Mesendoderm (in vitro differentiated cells): ENCODE measurements at regions not wholly inside any gene's neighbourhood (a gene's known extent, or its start where the extent isn't known, plus 50 kb on each side); places are given as distances from the start of the nearest gene placed in this dataset.

Experiments used
- DNase-seq: peaks from one replicate; pipeline ENCODE4 v3.0.0; 2013
- H2AK5ac ChIP-seq: 2 replicates; pipeline ENCODE4 v1.6.1; 2013; ENCODE audit warnings: low read length, inconsistent platforms
- H2BK120ac ChIP-seq: 2 replicates; pipeline ENCODE4 v1.6.1; 2013; ENCODE audit warnings: low read depth, mild to moderate bottlenecking, low read length, moderate library complexity, mixed read lengths
- H2BK15ac ChIP-seq: replicated peaks from 2 replicates; pipeline ENCODE4 v1.6.1; 2013; ENCODE audit warnings: low read depth, mild to moderate bottlenecking, moderate library complexity
- H2BK5ac ChIP-seq: 2 replicates; pipeline ENCODE4 v1.6.1; 2013; ENCODE audit warnings: low read length, inconsistent platforms
- H3K18ac ChIP-seq: 2 replicates; pipeline ENCODE4 v1.6.1; 2013; ENCODE audit warnings: mild to moderate bottlenecking, low read length, mixed read lengths
- H3K23ac ChIP-seq: one replicate; pipeline ENCODE4 v1.6.1; 2013; ENCODE audit warnings: low read length
- H3K27ac ChIP-seq: 2 replicates; pipeline ENCODE4 v1.5.1; 2013; ENCODE audit warnings: low read depth, mild to moderate bottlenecking, inconsistent platforms, low read length, moderate library complexity
- H3K27me3 ChIP-seq: 2 replicates; pipeline ENCODE4 v1.6.1; 2013; ENCODE audit warnings: low read length, control low read depth, mild to moderate bottlenecking, inconsistent platforms; ENCODE audit not compliant: insufficient read depth, poor library complexity
- H3K36me3 ChIP-seq: 2 replicates; pipeline ENCODE4 v1.6.1; 2013; ENCODE audit warnings: low read length, inconsistent platforms; ENCODE audit not compliant: control insufficient read depth, insufficient read depth
- H3K4ac ChIP-seq: one replicate; pipeline ENCODE4 v1.6.1; 2013; ENCODE audit warnings: low read depth, mild to moderate bottlenecking, low read length, moderate library complexity
- H3K4me1 ChIP-seq: 2 replicates; pipeline ENCODE4 v1.6.1; 2013; ENCODE audit warnings: low read depth, low read length, inconsistent platforms; ENCODE audit not compliant: control insufficient read depth
- H3K4me2 ChIP-seq: 2 replicates; pipeline ENCODE4 v1.6.1; 2013; ENCODE audit warnings: low read length
- H3K4me3 ChIP-seq: 2 replicates; pipeline ENCODE4 v1.5.1; 2013; ENCODE audit warnings: mild to moderate bottlenecking, low read length
- H3K56ac ChIP-seq: one replicate; pipeline ENCODE4 v1.6.1; 2013; ENCODE audit warnings: low read length
- H3K79me1 ChIP-seq: 2 replicates; pipeline ENCODE4 v1.6.1; 2013; ENCODE audit warnings: low read length, inconsistent platforms
- H3K79me2 ChIP-seq: 2 replicates; pipeline ENCODE4 v1.6.1; 2013; ENCODE audit warnings: mild to moderate bottlenecking, low read length; ENCODE audit not compliant: control insufficient read depth, insufficient read depth
- H3K9ac ChIP-seq: 2 replicates; pipeline ENCODE4 v1.6.1; 2013; ENCODE audit warnings: low read length, inconsistent platforms
- H4K5ac ChIP-seq: one replicate; pipeline ENCODE4 v1.6.1; 2013; ENCODE audit warnings: low read length
- H4K8ac ChIP-seq: one replicate; pipeline ENCODE4 v1.6.1; 2013; ENCODE audit warnings: low read depth, mild to moderate bottlenecking, control low read depth, low read length, moderate library complexity
- WGBS: extraction: QIAGEN DNeasy Blood & Tissue Kit; methylation state at CpG from one replicate; pipeline ENCODE4 v1.1.7; 2013; ENCODE audit warnings: low lambda C conversion rate, missing lambda C conversion rate; ENCODE audit not compliant: insufficient coverage; ENCODE audit errors: extremely low coverage; 5-methylcytosine and 5-hydroxymethylcytosine counted together

GRCh38 chr2:5339473-5339872 is 352.7 kb upstream of the SOX11 start:
- no peak overlapping the region for H3K18ac ChIP-seq
- no peaks in the 10 kb centered on the region for H3K79me2 ChIP-seq
- no peaks in the 10 kb centered on the region for H3K27me3 ChIP-seq
- no peak overlapping the region for H3K56ac ChIP-seq
- H2BK15ac ChIP-seq: no peak overlapping the region
- no peak overlapping the region for H2BK5ac ChIP-seq
- H3K23ac ChIP-seq: no peak overlapping the region
- no peaks in the 10 kb centered on the region for H3K36me3 ChIP-seq
- DNase-seq: no peak
- H2BK120ac ChIP-seq: no peak overlapping the region
- H4K5ac ChIP-seq: no peak overlapping the region
- H3K9ac ChIP-seq: no peak overlapping the region
- H3K4me2 ChIP-seq: no peak overlapping the region
- no peak overlapping the region for H3K4ac ChIP-seq
- no peak overlapping the region for H3K27ac ChIP-seq
- no peak overlapping the region for H3K4me3 ChIP-seq
- H3K4me1 ChIP-seq: no peaks in the 10 kb centered on the region
- H2AK5ac ChIP-seq: no peak overlapping the region
- no peaks in the 10 kb centered on the region for H3K79me1 ChIP-seq
- H4K8ac ChIP-seq: no peak overlapping the region

- H3K23ac ChIP-seq: no peak overlapping the region
- no peaks in the 10 kb centered on the region for H3K4me1 ChIP-seq
- no peaks in the 10 kb centered on the region for H3K27me3 ChIP-seq
- WGBS: no CpG with 5 or more reads among the region's 6 CpGs
- DNase-seq: no peak
- no peak overlapping the region for H3K9ac ChIP-seq
- H3K56ac ChIP-seq: no peak overlapping the region
- no peaks in the 10 kb centered on the region for H3K36me3 ChIP-seq
- H3K4ac ChIP-seq: no peak overlapping the region
- H2BK15ac ChIP-seq: no peak overlapping the region
- H3K27ac ChIP-seq: no peak overlapping the region
- H4K8ac ChIP-seq: no peak overlapping the region
- H3K79me1 ChIP-seq: no peaks in the 10 kb centered on the region
- no peak overlapping the region for H3K4me3 ChIP-seq
- H2BK5ac ChIP-seq: no peak overlapping the region
- no peak overlapping the region for H3K4me2 ChIP-seq
- H3K18ac ChIP-seq: no peak overlapping the region
- H4K5ac ChIP-seq: no peak overlapping the region
- no peak overlapping the region for H2AK5ac ChIP-seq
- H3K79me2 ChIP-seq: no peaks in the 10 kb centered on the region
- H2BK120ac ChIP-seq: no peak overlapping the region
Observed at GRCh38 chr2:5343785-5344335, 348.3 kb upstream of the SOX11 start.

GRCh38 chr2:5352286-5352685 is 339.9 kb upstream of the SOX11 start:
- H3K18ac ChIP-seq: no peak overlapping the region
- no peak overlapping the region for H2AK5ac ChIP-seq
- H3K79me2 ChIP-seq: no peaks in the 10 kb centered on the region
- no peak overlapping the region for H2BK15ac ChIP-seq
- no peak overlapping the region for H3K27ac ChIP-seq
- H3K4me2 ChIP-seq: no peak overlapping the region
- no peak overlapping the region for H4K5ac ChIP-seq
- H3K4me3 ChIP-seq: no peak overlapping the region
- H3K56ac ChIP-seq: no peak overlapping the region
- H3K36me3 ChIP-seq: no peaks in the 10 kb centered on the region
- H3K79me1 ChIP-seq: no peaks in the 10 kb centered on the region
- no peak overlapping the region for H2BK5ac ChIP-seq
- H4K8ac ChIP-seq: no peak overlapping the region
- H3K4me1 ChIP-seq: no peaks in the 10 kb centered on the region
- WGBS: no CpG with 5 or more reads among the region's 2 CpGs
- no peak overlapping the region for H3K23ac ChIP-seq
- no peak overlapping the region for H3K9ac ChIP-seq
- H2BK120ac ChIP-seq: no peak overlapping the region
- no peak for DNase-seq
- H3K4ac ChIP-seq: no peak overlapping the region
- no peaks in the 10 kb centered on the region for H3K27me3 ChIP-seq

GRCh38 chr2:5353565-5353964 is 338.6 kb upstream of the SOX11 start:
- Histone ChIP-seq H2BK120ac (no peak overlapping the region), H3K4me1 (no peaks in the 10 kb centered on the region), H3K79me2 (no peaks in the 10 kb centered on the region), H2AK5ac (no peak overlapping the region), H2BK15ac (no peak overlapping the region), H3K4me3 (no peak overlapping the region), H3K4ac (no peak overlapping the region), H3K18ac (no peak overlapping the region), H3K79me1 (no peaks in the 10 kb centered on the region), H3K56ac (no peak overlapping the region), H3K9ac (no peak overlapping the region), H3K27me3 (no peaks in the 10 kb centered on the region), H3K4me2 (no peak overlapping the region), H4K8ac (no peak overlapping the region), H4K5ac (no peak overlapping the region), H3K27ac (no peak overlapping the region), H3K23ac (no peak overlapping the region), H2BK5ac (no peak overlapping the region), H3K36me3 (no peaks in the 10 kb centered on the region)
- no peak for DNase-seq
- no CpG with 5 or more reads among the region's 1 CpG for WGBS

- Histone ChIP-seq H4K5ac (no peak overlapping the region), H3K23ac (no peak overlapping the region), H3K4ac (no peak overlapping the region), H3K56ac (no peak overlapping the region), H2BK15ac (no peak overlapping the region), H3K4me3 (no peak overlapping the region), H4K8ac (no peak overlapping the region), H3K4me1 (no peaks in the 10 kb centered on the region), H3K27me3 (no peaks in the 10 kb centered on the region), H3K18ac (no peak overlapping the region), H2BK5ac (no peak overlapping the region), H3K79me2 (no peaks in the 10 kb centered on the region), H3K79me1 (no peaks in the 10 kb centered on the region), H3K4me2 (no peak overlapping the region), H2AK5ac (no peak overlapping the region), H3K36me3 (no peaks in the 10 kb centered on the region), H3K27ac (no peak overlapping the region), H2BK120ac (no peak overlapping the region), H3K9ac (no peak overlapping the region)
- no peak for DNase-seq
- 100% methylated on average over 1 of the region's 6 CpGs for WGBS
Observed at GRCh38 chr2:5359397-5359796, 332.8 kb upstream of the SOX11 start.

GRCh38 chr2:5360081-5360480 is 332.1 kb upstream of the SOX11 start:
- Histone ChIP-seq H2BK120ac (no peak overlapping the region), H3K56ac (no peak overlapping the region), H3K27me3 (no peaks in the 10 kb centered on the region), H3K4ac (no peak overlapping the region), H3K79me2 (no peaks in the 10 kb centered on the region), H3K23ac (no peak overlapping the region), H3K4me2 (no peak overlapping the region), H3K4me3 (no peak overlapping the region), H2BK5ac (no peak overlapping the region), H4K5ac (no peak overlapping the region), H3K18ac (no peak overlapping the region), H2AK5ac (no peak overlapping the region), H4K8ac (no peak overlapping the region), H2BK15ac (no peak overlapping the region), H3K27ac (no peak overlapping the region), H3K79me1 (no peaks in the 10 kb centered on the region), H3K4me1 (no peaks in the 10 kb centered on the region), H3K9ac (no peak overlapping the region), H3K36me3 (no peaks in the 10 kb centered on the region)
- WGBS: no CpG with 5 or more reads among the region's 9 CpGs
- DNase-seq: no peak
